ENCODE measurements at regions not wholly inside any gene's neighbourhood (a gene's known extent, or its start where the extent isn't known, plus 50 kb on each side); places are given as distances from the start of the nearest gene placed in this dataset.

DNA sequence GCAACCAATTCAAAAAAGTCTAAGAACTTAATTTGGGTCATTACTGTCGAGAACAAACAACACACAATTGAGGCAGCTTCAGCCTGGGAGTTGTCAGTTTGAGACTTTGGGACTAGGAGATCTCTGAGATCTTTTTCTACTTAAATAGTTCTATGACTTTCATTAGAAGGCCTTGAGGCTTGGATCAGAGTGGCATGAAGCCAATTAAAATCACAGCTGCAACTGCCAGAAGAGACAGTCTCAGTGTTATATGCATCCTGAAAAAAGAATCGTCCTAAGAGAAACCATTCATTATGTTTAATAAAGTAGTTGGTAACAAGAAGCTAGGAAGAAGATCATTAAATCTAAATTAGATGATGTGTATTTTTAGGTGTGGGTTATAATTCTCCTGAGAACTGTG lies 170.8 kb upstream of the RASSF8 start:
- Histone ChIP-seq H3K4me3 (ENCODE audit: low read depth, low read length) (no peak overlapping the region), H3K36me3 (ENCODE audit: control insufficient read depth, insufficient read depth, low read length) (no peaks in the 10 kb centered on the region), H3K4me1 (peaks cover 21% of the 10 kb centered on the region), H3K27me3 (replicated peaks; ENCODE audit: control insufficient read depth, insufficient read depth, low read length) (no peaks in the 10 kb centered on the region), H3K9me3 (no peaks in the 10 kb centered on the region)
- no peak for DNase-seq
- H3K27me3 Mint-ChIP-seq (ENCODE audit: insufficient read depth, unreplicated experiment), result no peaks in the 10 kb centered on the region
- no TSS peak for BruUV-seq (replicated peaks)
- ChIA-PET POLR2A (no interaction called here), CTCF (interaction anchor here (0.5 kb wide), 1 partner anchor 19 kb away, joined by 3 read pairs; no protein-coding TSS in a partner anchor)
- H3K27ac Mint-ChIP-seq (ENCODE audit: unreplicated experiment), result no peak overlapping the region
- no peak overlapping the region for H3K4me3 Mint-ChIP-seq (ENCODE audit: unreplicated experiment)
- H3K9me3 Mint-ChIP-seq (ENCODE audit: unreplicated experiment), result peaks cover 9% of the 10 kb centered on the region
- H3K36me3 Mint-ChIP-seq (ENCODE audit: insufficient read depth, unreplicated experiment), result no peaks in the 10 kb centered on the region
- H3K4me1 Mint-ChIP-seq (ENCODE audit: low read depth, unreplicated experiment), result peaks cover 26% of the 10 kb centered on the region
- intact Hi-C loops (cut with micrococcal nuclease; ENCODE audit: unreplicated experiment), result no loop called here
- TF ChIP-seq, protein P1, sequence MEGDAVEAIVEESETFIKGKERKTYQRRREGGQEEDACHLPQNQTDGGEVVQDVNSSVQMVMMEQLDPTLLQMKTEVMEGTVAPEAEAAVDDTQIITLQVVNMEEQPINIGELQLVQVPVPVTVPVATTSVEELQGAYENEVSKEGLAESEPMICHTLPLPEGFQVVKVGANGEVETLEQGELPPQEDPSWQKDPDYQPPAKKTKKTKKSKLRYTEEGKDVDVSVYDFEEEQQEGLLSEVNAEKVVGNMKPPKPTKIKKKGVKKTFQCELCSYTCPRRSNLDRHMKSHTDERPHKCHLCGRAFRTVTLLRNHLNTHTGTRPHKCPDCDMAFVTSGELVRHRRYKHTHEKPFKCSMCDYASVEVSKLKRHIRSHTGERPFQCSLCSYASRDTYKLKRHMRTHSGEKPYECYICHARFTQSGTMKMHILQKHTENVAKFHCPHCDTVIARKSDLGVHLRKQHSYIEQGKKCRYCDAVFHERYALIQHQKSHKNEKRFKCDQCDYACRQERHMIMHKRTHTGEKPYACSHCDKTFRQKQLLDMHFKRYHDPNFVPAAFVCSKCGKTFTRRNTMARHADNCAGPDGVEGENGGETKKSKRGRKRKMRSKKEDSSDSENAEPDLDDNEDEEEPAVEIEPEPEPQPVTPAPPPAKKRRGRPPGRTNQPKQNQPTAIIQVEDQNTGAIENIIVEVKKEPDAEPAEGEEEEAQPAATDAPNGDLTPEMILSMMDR (IDR thresholded peaks at IDR 0.05; ENCODE audit: insufficient read depth in 1 of 2, low read depth in 1 of 2, low read length in 1 of 2, severe bottlenecking in 1 of 2, unreplicated experiment in 1 of 2), result no peak

DNA sequence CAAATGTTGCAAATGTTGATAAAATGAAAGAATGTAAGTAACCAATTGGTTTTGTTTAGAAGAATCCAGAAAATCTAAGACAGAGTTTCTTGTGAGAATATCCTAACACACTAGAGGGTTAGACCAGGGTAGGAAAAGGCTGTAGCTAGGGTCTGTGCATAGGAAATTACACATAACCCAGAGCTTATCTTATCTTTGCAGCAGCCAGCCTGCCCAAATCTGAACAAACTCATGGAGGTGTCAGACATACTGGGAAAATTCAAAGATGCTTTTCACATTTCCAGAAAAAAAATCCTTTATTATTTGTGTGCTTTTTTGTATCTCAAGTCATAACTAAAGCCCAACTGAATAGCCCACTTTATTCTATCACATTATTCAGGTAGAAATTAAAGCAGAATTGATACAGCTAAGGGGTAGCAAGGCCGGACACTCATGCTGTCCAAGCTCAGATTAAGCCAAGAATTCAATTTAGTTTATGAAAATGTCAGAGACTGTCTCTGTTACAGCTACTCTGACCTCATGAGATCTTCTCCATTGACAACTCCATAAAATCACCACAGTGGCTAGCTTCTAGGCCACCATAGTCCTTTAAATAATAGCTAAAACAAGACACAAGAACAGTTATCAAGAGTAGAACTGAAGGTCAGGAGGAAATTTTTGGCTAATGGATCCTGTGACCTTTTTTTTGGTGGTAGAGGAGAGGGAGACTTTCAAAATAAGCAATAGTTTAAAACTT lies 169.6 kb upstream of the RASSF8 start:
- H3K27me3 Mint-ChIP-seq (ENCODE audit: insufficient read depth, unreplicated experiment), result no peaks in the 10 kb centered on the region

DNA sequence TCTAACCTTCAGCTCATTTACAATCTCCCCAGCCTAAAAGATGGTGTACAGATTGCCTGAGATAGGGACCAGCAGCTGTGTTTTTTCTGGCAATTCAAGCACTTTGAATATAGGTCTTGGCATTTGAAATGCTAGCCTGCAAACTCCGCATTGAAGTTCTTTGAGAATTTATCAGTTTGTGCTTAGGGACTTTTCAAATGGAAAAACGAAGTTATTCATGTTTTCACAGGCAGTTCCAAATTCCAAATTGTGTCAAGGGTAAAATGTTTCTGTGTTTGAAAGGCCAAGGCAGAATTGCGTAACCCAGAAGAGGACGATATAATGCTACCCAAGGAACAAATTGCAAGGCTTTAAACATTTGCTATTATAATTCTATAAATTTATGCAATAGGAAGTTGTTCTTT lies 168.9 kb upstream of the RASSF8 start:
- H3K9me3 Mint-ChIP-seq (ENCODE audit: unreplicated experiment), result peaks cover 9% of the 10 kb centered on the region
- no peak overlapping the region for H3K4me3 ChIP-seq (ENCODE audit: low read depth, low read length)
- CTCF ChIA-PET, result no interaction called here
- H3K36me3 ChIP-seq (ENCODE audit: control insufficient read depth, insufficient read depth, low read length), result no peaks in the 10 kb centered on the region
- no peak overlapping the region for H3K4me3 Mint-ChIP-seq (ENCODE audit: unreplicated experiment)
- H3K4me1 Mint-ChIP-seq (ENCODE audit: low read depth, unreplicated experiment), result peaks cover 16% of the 10 kb centered on the region
- BruUV-seq (replicated peaks), result no TSS peak
- peaks cover 5% of the 10 kb centered on the region; the same call in 1 of the 2 replicates for H3K4me1 ChIP-seq
- H3K36me3 Mint-ChIP-seq (ENCODE audit: insufficient read depth, unreplicated experiment), result no peaks in the 10 kb centered on the region
- H3K27me3 ChIP-seq (replicated peaks; ENCODE audit: control insufficient read depth, insufficient read depth, low read length), result no peaks in the 10 kb centered on the region
- POLR2A ChIA-PET, result no interaction called here
- H3K9me3 ChIP-seq, result no peaks in the 10 kb centered on the region
- TF ChIP-seq, protein P1 (IDR thresholded peaks at IDR 0.05; ENCODE audit: insufficient read depth in 1 of 2, low read depth in 1 of 2, low read length in 1 of 2, severe bottlenecking in 1 of 2, unreplicated experiment in 1 of 2), result no peak
- H3K27ac Mint-ChIP-seq (ENCODE audit: unreplicated experiment), result no peak overlapping the region
- intact Hi-C loops (cut with micrococcal nuclease; ENCODE audit: unreplicated experiment), result no loop called here
- DNase-seq, result no peak
- no peaks in the 10 kb centered on the region for H3K27me3 Mint-ChIP-seq (ENCODE audit: insufficient read depth, unreplicated experiment)

More for the DNA sequence above, 169.6 kb upstream of the RASSF8 start:
- H3K4me1 Mint-ChIP-seq (ENCODE audit: low read depth, unreplicated experiment), result peaks cover 19% of the 10 kb centered on the region
- ChIA-PET CTCF (no interaction called here), POLR2A (no interaction called here)
- intact Hi-C loops (cut with micrococcal nuclease; ENCODE audit: unreplicated experiment), result no loop called here
- BruUV-seq (replicated peaks), result no TSS peak
- peaks cover 9% of the 10 kb centered on the region for H3K9me3 Mint-ChIP-seq (ENCODE audit: unreplicated experiment)
- Histone ChIP-seq H3K36me3 (ENCODE audit: control insufficient read depth, insufficient read depth, low read length) (no peaks in the 10 kb centered on the region), H3K27me3 (replicated peaks; ENCODE audit: control insufficient read depth, insufficient read depth, low read length) (no peaks in the 10 kb centered on the region), H3K4me3 (ENCODE audit: low read depth, low read length) (no peak overlapping the region), H3K9me3 (no peaks in the 10 kb centered on the region), H3K4me1 (peaks cover 11% of the 10 kb centered on the region)
- H3K36me3 Mint-ChIP-seq (ENCODE audit: insufficient read depth, unreplicated experiment), result no peaks in the 10 kb centered on the region
- TF ChIP-seq, protein P1 (IDR thresholded peaks at IDR 0.05; ENCODE audit: insufficient read depth in 1 of 2, low read depth in 1 of 2, low read length in 1 of 2, severe bottlenecking in 1 of 2, unreplicated experiment in 1 of 2), result no peak
- DNase-seq, result no peak
- no peak overlapping the region for H3K4me3 Mint-ChIP-seq (ENCODE audit: unreplicated experiment)
- H3K27ac Mint-ChIP-seq (ENCODE audit: unreplicated experiment), result no peak overlapping the region
